Kidney tubule cell (primary cell): ENCODE measurements at regions not wholly inside any gene's neighbourhood (a gene's known extent, or its start where the extent isn't known, plus 50 kb on each side); places are given as distances from the start of the nearest gene placed in this dataset.
A peak's percentile ranks its signal among the peaks of the same experiment; 100 is the strongest.
"Not testable (repeated sequence)": the region's sequence is repeated elsewhere in the genome, so short reads cannot be mapped to it uniquely, and the experiment has no call there.

Experiments
- DNase-seq: peaks from one replicate; pipeline ENCODE4 v3.0.0-alpha.2; 2018; ENCODE audit warnings: low spot score

DNA sequence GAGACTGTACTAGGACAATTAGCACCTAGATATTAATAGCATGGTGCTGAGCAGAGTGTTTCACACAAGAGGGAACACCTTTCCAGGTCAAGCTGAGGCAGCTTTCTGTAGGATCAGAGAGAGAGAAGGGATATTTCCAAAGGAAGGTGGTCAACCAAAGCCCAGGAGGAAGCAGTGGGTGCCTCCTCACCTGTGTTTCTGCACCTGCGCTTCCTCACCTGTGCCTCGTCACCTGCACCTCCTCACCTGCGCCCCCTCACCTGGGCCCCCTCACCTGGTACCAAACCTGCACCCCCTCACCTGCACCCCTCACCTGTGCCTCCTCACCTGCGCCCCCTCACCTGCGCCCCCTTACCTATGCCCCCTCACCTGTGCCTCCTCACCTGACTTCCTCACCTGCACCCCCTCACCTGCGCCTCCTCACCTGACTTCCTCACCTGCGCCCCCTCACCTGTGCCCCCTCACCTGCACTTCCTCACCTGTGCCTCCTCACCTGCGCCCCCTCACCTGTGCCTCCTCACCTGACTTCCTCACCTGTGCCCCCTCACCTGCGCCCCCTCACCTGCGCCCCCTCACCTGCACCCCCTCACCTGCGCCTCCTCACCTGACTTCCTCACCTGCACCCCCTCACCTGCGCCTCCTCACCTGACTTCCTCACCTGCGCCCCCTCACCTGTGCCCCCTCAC is 67.9 kb downstream of the TTLL2 start:
- no peak for DNase-seq

DNA sequence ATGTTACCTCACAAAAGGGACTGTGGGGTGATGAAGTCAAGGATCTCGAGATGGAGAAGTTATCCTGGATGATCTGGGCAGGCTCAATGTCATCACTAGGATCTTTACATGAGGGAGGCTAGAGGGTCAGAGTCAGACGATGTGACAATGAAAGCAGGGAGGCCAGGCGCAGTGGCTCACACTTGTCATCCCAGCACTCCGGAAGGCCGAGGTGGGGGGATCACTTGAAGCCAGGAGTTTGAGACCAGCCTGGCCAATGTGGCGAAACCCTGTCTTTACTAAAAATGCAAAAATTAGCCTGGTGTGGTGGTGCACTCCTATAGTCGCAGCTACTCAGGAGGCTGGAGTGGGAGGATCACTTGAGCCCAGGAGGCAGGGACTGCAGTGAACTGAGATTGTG is 68.8 kb downstream of the TTLL2 start:
- DNase-seq, result no peak

GRCh38 chr6:167394339-167394738 is 69.5 kb downstream of the TTLL2 start:
- no peak for DNase-seq

DNA sequence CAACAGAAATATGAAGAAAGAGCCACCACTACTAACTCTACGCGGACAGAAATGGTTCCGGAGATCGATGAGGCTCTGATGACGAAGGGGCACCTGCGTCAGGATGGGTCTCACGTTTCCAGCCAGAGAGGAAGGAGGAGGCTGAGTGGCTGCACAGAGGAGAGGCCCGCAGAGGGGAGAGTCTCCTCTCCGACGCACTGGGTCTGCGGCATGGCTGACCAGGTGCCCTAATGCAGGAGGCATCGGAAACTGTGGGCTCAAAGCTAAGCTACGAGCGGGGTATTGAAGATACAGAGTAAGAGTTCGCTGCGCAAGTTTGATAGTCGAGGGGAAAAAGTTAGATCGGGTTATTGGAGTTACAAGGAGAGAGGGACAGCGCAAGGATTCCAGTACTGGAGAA is 69.9 kb downstream of the TTLL2 start:
- DNase-seq, result no peak

DNA sequence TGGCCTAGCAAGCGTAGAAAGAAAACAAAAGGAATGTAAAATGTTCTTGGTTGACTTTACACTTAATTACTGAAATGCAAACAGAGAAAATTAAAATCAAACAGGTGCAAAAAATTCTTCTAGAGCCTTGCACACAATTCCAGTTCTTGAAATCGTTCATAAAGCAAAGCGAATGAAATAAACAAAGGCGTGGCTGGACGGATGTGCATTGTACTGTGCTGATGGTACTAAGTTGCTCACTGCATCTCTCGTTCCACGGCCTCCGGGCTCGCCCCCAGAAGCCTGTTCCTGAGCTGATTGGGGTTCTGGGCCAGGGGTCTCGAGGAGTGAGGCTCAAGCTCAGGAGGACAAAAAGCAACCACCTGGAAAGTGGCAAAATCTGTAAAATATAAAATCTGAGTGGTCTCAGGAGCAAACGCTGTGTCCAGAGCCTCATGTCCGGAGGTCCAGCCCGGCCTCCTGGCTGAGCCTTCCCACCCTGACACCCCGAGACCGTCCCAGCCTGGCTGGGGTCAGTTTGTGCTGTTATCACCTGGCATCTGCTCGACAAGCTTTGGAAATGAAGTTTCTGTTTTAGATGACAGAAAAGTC is 71.3 kb downstream of the TTLL2 start:
- DNase-seq, result no peak

DNA sequence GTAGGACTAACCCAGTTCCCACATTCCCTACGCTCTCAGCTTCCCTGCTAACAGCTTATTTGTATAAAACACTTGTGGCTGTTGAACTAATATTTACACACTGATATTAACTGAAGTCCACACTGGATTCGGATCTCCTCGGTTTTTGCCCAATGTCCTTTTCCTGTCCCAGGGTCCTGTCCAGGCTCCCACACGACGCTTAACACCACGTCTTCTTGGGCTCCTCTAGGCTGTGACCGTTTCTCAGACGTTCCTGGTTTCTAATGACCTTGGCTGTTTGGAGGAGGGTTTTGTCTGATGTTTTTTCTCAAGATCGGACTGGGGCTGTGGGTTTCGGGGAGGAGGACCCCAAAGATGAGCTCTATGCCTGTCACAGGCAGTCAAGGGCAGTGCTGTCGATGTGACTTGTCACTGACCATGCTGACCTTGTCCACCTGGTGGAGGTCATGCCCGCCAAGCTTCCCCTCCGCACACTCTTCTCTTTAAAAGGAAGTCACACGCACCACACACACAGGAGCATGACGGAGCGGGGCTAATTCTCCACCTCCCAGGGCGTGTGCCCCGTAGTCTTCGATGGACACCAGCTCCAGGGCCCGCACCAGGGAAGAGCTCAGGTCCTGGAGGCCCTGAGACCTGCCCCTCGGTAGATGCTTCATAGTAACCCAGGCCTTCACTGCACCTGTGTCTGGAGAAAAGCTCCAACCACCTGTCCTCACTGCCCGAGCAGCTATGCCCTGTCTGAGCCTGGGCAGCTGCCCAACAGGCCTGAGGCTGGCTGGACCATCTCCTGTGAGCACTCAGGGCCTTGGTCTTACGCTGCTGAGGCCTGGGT is 72.0 kb downstream of the TTLL2 start:
- no peak for DNase-seq

DNA sequence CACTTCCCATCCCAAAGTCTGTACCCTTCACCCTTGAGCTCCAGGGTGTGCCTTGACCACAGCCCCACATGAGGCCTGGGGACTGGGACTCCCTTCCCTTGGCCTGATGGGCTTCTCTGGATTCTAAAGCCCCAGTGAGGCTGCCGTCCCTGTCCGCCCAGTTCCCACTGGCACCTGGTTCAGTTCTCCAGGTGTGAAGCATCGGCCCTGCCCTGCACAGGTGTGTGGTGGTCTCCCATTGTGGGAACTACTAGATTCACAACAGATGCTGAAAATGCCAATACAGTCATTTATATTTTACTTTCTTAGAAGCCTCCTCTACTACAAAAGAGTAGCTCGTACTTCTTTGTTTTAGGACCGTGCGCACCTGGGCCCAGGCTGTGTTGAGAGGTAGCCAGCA is 72.8 kb downstream of the TTLL2 start:
- DNase-seq, result no peak

DNA sequence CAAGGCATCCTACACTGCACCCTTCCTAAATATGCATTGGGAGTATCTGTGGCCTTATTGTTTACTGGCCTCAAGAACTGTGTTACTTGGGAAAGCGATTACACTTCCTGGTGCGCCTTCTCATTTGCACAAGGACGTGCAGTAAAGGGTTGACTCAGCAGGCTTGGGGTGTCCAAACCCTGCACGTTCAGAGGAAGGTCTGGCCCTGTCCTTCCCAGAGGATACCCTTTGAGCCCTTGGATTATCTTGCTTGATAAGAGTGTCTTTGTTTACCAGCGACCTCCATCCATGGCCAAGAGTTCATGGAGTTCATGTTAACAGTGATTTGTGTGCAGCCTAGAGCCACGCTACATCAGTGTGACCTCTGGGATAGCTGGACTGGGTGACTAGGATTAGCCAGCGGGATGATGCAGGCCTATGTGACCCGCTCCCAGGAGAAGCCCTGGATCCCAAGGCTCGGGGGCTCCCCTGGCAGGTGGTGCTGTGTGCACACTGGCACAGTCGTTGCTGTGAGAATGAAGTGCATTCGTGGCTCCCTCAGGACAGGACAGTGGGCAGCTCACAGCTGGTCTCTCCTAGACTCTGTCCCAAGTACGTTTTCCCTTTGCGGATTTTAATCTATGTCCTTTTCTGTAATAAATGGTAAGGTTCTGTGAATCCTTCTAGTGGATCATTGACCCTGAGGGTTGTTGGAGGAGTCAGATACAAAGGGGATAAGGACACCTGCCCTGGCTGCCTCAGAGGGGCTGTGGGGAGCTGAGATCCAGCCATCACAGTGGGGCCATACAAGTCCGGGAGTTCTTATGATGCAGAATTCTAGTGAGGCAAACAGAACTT is 73.5 kb downstream of the TTLL2 start:
- DNase-seq, result no peak

DNA sequence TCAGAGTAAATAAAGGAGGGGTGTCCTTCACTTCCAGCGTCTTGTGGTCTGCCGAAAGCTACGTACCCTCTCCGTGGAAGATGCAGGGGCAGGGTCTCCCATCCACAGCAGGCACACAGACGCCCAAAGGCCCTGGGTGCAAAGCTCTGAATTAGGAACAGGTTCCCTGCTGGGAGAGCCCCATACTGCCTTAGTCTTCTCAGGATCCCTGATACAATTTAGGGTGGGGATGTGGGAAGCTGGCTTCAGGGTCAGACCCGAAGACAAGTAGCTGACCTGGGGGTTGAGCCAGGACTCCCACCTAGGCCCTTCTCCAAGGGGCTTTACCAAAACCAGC is 74.1 kb downstream of the TTLL2 start:
- no peak for DNase-seq

DNA sequence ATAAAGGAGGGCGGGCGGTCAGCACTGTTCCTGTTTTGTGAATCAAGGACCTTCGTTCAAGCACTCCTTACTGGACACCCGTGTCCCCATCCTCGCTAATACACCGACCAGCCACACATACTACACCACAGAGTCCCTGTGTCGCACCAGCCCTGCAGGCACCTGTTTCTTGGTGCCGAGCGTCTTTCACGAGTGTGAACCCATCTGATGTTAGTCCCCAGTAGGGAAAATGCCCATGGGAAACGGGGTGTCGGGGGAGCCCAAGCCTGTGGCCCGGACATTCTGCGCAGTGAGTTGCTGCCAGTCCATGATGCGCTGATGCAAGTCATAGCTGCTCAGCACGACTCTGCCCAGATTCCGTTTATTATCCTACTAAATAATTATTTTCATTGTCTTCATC is 74.7 kb downstream of the TTLL2 start:
- no peak for DNase-seq

DNA sequence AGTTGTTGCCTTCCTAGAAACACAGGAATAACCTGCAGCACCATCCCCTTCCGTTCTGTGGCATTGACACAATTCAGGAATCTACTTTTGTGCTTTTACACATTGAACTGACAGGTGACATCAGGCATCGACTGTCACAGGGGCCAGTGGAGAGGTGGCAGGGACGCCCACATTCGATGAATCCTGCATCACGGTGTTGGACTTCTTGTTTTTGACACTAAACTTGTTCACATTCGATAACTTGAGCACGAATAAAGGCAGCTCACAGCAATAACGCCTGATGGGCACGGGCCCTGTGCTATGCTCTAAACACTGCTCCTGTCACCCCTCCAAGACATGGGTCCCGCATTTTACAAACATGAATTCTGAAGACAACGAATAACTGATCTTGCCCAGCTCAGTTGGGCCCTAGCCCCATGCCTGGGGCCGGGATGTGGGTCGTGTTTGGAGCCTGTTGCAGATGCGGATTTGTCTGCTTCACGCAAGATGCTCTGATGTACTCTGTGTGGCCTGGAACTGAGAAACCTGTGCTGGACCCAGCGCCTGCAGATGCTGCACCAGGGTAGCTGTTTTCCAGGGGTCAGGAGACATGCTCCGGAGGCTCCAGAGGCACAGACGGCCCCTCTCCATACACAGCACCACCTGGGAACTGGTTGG is 75.7 kb downstream of the TTLL2 start:
- no peak for DNase-seq

- DNase-seq, result peak; percentile 55
Measured at GRCh38 chr6:167401525-167402194, 76.8 kb downstream of the TTLL2 start.

GRCh38 chr6:167402195-167402686 is 77.4 kb downstream of the TTLL2 start:
- DNase-seq, result no peak

DNA sequence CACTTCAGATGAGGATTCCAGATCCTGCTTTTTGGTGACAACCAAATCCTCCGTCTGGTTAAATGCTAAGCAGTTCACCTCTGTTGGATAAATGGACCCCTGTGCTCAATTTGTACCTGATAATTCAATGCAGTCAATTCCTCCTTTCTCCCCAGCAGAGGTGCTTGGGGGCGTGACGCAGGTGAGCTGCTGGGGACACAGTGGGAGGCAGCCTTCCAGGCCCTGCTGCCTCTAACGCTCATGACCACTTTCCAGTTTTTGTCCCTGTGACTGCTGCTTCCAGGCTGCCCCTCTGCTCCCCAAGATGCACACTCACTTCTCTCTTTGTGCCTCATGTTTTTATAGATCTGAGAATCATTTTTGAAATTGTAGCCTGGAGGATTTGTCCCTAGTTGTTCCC is 78.5 kb downstream of the TTLL2 start:
- DNase-seq, result no peak

DNA sequence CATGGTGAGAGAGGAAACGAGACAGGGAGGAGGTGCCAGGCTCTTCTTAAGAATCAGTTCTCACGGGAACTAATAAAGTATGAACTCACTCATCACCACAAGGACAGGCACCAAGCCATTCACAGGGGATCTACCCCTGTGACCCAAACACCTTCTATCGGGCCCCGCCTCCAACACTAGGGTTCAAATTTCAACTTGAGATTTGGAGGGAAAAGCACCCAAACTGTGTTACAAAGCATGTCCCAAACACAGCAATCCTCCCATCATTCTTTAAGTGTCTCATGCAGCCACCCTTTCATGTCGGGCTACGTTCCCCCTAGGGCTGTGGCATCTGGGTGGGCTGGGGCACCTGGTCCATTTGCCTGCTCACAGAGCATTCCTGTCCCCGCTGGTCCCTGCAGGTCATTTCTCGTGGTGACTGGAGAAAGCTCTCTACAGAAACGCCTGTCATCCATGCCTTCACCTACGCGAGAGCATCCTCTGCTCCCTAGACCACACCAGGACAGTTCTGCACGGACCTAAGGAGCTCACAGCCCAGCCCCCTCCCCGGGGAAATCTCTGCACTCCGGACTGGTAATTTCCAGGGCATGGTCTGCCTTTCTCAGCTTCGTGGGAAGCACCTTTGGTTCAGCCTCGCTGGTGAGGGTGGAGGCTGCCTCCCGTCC is 79.6 kb downstream of the TTLL2 start:
- no peak for DNase-seq

- no peak for DNase-seq
Measured at GRCh38 chr6:167405778-167406532, 81.1 kb downstream of the TTLL2 start.

DNA sequence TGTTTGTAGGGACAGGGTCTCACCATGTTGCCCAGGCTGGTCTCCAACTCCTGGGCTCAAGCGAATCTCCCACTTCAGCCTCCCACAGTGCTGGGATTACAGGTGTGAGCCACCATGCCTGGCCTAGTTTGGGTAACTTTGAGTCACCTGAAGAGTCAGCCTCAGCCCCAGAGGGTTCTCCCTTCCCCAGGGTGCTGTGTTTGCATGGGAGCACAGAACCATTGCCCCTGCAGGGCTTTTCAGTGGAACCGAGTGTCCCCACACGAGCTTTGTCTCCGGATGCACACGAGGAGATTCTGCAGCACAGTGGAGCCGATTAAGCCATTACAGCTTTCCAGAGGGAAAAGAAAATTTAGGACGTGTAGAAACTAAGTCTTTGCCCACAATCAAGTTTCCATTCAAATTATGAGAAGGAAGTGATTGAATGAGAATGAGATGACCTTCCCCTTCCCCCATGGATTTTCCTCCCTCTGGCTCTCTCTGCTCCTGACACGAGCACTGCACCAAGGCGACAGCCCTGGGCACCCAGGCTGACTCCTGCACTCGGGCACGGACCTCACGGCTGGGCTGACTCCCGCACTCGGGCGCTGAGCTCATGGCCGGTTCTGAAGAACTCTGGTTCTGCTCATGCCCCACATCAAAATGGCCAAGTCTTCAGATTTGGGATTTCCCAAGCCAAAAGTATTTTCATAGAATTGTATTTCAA is 81.8 kb downstream of the TTLL2 start:
- DNase-seq, result not testable (repeated sequence)

DNA sequence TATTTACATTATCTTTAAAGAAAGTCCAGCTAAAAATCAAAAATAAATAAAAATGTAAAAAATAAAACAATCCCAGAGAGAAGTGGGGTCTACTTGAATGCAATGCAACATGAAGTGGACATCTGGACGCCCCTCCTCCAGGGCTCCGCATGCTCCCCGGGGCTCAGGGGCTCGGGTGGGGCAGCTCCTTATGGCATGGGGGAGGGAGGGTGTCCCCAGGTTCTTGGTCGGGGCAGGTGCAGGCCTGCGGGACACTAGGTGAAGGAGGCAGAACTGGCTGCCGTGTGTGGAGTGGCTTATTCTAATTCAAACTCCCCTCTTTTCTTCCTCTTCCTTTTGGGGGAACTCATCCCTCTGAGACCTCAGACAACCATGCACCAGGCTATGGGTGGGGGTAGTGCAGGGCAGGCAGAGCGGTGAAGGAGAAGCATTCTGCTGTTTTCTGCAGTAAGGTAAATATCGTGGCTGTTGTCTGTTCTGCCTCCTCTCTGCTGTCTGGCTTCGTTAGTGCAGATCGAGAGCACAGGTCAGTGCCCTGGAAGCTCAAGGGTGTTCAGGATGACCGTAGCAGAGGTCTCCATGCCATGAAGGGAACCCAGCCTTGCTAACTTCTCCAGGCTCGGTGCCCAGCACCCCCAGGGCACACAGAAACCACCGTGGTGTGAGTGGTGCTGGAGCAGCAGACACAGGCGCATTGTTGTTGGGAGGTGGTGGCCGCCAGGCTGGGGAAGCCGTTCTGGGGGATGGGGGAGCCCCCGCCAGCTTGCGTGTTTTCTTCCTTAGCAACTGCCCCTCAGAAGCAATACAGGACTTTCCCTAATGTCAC is 82.6 kb downstream of the TTLL2 start:
- DNase-seq, result no peak
